Tibial nerve (tissue), 4 donors: ENCODE measurements at regions not wholly inside any gene's neighbourhood (a gene's known extent, or its start where the extent isn't known, plus 50 kb on each side); places are given as distances from the start of the nearest gene placed in this dataset.

ENCODE experiments used
- CTCF ChIP-seq, 5 experiments: fragments of 200-600 bp in 3 of 5; fragments of 450-650 bp in 2 of 5; sonication (generic) in 3 of 5; IDR thresholded peaks; one replicate each; pipeline ENCODE4 v1.5.1; 2016 to 2019; ENCODE audit warnings: antibody characterized with exemption in 5 of 5, mild to moderate bottlenecking in 3 of 5, moderate library complexity in 2 of 5
- EP300 ChIP-seq, 2 donors: sonication (generic); formaldehyde crosslinking; IDR thresholded peaks; one replicate each; pipeline ENCODE4 v1.6.1; 2017; ENCODE audit warnings: antibody characterized with exemption in 2 of 2, mild to moderate bottlenecking in 1 of 2
- POLR2A ChIP-seq, 2 donors: fragments of 450-650 bp; IDR thresholded peaks; one replicate each; pipeline ENCODE4 v1.6.1; 2017; ENCODE audit warnings: antibody characterized with exemption in 2 of 2, mild to moderate bottlenecking in 2 of 2, moderate library complexity in 2 of 2

- TF ChIP-seq CTCF (IDR thresholded peaks at IDR 0.05) (no peak), POLR2A (IDR thresholded peaks at IDR 0.05) (no peak), EP300 (IDR thresholded peaks at IDR 0.05) (no peak)
These were observed 299.3 kb upstream of the GYPC start for GRCh38 chr2:126356631-126357030.
